Endothelial cell of umbilical vein (primary cell): ENCODE measurements at regions not wholly inside any gene's neighbourhood (a gene's known extent, or its start where the extent isn't known, plus 50 kb on each side); places are given as distances from the start of the nearest gene placed in this dataset.

Experiments
- BruUV-seq: library from RNA; stranded (reverse); fragments of 400-500 nt; replicated peaks from 2 replicates; lab custom pipeline; 2021; lab: Mats Ljungman, UMichigan
- CTCF ChIA-PET: fragments of 300-600, 350-600 bp; sonication (Branson Sonifier 250); formaldehyde crosslinking; loops from one replicate; lab custom pipeline; 2021; ENCODE audit warnings: antibody characterized with exemption, inconsistent platforms; lab: Charles Lee
- POLR2A ChIA-PET: fragments of 300-600, 350-600 bp; sonication (Branson Sonifier 250); formaldehyde crosslinking; loops from one replicate; lab custom pipeline; 2021; ENCODE audit warnings: antibody characterized with exemption, inconsistent platforms; lab: Charles Lee
- DNase-seq: peaks from one replicate; pipeline ENCODE4 v3.0.0-alpha.2; 2011; ENCODE audit warnings: low read depth, low spot score
- FAIRE-seq: peaks from 2 replicates; lab custom pipeline; 2011; peaks lifted over from hg19 to GRCh38; lab: Jason Lieb, UNC
- H2AFZ ChIP-seq: 2 replicates; pipeline ENCODE4 v1.6.0; 2012; ENCODE audit warnings: low read depth, low read length, control low read depth, inconsistent platforms
- H3K27ac ChIP-seq: 2 replicates; pipeline ENCODE4 v1.5.1; 2011; ENCODE audit warnings: low read depth, mild to moderate bottlenecking, control low read depth, low read length, moderate library complexity; ENCODE audit not compliant: insufficient read depth
- H3K27me3 ChIP-seq, 2 experiments: 2 replicates each; pipeline versions ENCODE4 v1.6.0 to v1.6.1; 2011; ENCODE audit warnings: low read length in 2 of 2, mixed read lengths in 1 of 2; ENCODE audit not compliant: control insufficient read depth in 2 of 2, insufficient read depth in 2 of 2
- H3K36me3 ChIP-seq, 2 experiments: 2 replicates in 1 of 2; 3 replicates in 1 of 2; pipeline ENCODE4 v1.5.1; 2011; ENCODE audit warnings: low read length in 2 of 2, mild to moderate bottlenecking in 1 of 2, moderate library complexity in 1 of 2; ENCODE audit not compliant: control insufficient read depth in 2 of 2, insufficient read depth in 2 of 2; ENCODE audit errors: extremely low read depth in 1 of 2
- H3K4me1 ChIP-seq: 3 replicates; pipeline ENCODE4 v1.5.1; 2011; ENCODE audit warnings: mild to moderate bottlenecking, low read length; ENCODE audit not compliant: control insufficient read depth, insufficient read depth; ENCODE audit errors: extremely low read depth
- H3K4me2 ChIP-seq: 2 replicates; pipeline ENCODE4 v1.6.1; 2011; ENCODE audit warnings: low read length, control low read depth, mixed read lengths; ENCODE audit not compliant: insufficient read depth
- H3K4me3 ChIP-seq, 3 experiments: fragments of 200-600 bp in 1 of 3; sonication (generic), shearing (Covaris generic) in 1 of 3; replicated peaks in 1 of 3; 2 replicates each; pipeline ENCODE4 v1.5.1; 2011 to 2016; ENCODE audit warnings: control low read depth in 3 of 3, low read length in 3 of 3, mild to moderate bottlenecking in 2 of 3, inconsistent platforms in 1 of 3, low read depth in 1 of 3, moderate library complexity in 1 of 3; ENCODE audit not compliant: insufficient read depth in 1 of 3
- H3K79me2 ChIP-seq: 2 replicates; pipeline ENCODE4 v1.6.0; 2012; ENCODE audit warnings: low read length, inconsistent platforms; ENCODE audit not compliant: control insufficient read depth, insufficient read depth
- H3K9ac ChIP-seq: replicated peaks from 2 replicates; pipeline ENCODE3; 2011; ENCODE audit warnings: low read length, control low read depth; ENCODE audit not compliant: insufficient read depth; ENCODE audit errors: extremely low read depth
- H3K9me1 ChIP-seq: replicated peaks from 3 replicates; pipeline ENCODE4 v1.6.0; 2011; ENCODE audit warnings: mild to moderate bottlenecking, low read length; ENCODE audit not compliant: control insufficient read depth, insufficient read depth; ENCODE audit errors: extremely low read depth
- H3K9me3 ChIP-seq: replicated peaks from 2 replicates; pipeline ENCODE4 v1.5.1; 2012; ENCODE audit warnings: low read length, inconsistent platforms; ENCODE audit not compliant: control insufficient read depth, insufficient read depth
- H4K20me1 ChIP-seq: replicated peaks from 2 replicates; pipeline ENCODE3; 2011; ENCODE audit warnings: mild to moderate bottlenecking, low read length; ENCODE audit not compliant: control insufficient read depth, insufficient read depth; ENCODE audit errors: extremely low read depth
- CTCF ChIP-seq, 2 donors: IDR thresholded peaks; 1 replicate in 1 of 2; 2 replicates in 1 of 2; pipeline ENCODE4 v1.5.1; 2011; ENCODE audit warnings: low read length in 2 of 2, mild to moderate bottlenecking in 2 of 2, moderate library complexity in 2 of 2, control low read depth in 1 of 2, inconsistent platforms in 1 of 2, low read depth in 1 of 2; ENCODE audit not compliant: insufficient read depth in 1 of 2; ENCODE audit errors: extremely low read depth in 1 of 2
- EZH2 ChIP-seq: IDR thresholded peaks from 2 replicates; pipeline ENCODE4 v1.6.1; 2012; ENCODE audit warnings: borderline replicate concordance, low read depth, mild to moderate bottlenecking, moderate library complexity, low read length, inconsistent platforms; ENCODE audit not compliant: severe bottlenecking
- FOS ChIP-seq: IDR thresholded peaks from 2 replicates; pipeline ENCODE4 v1.6.1; 2011; ENCODE audit warnings: mild to moderate bottlenecking, low read length, moderate library complexity, borderline replicate concordance; ENCODE audit not compliant: insufficient read depth
- GATA2 ChIP-seq: IDR thresholded peaks from 2 replicates; pipeline ENCODE4 v1.7.0; 2011; ENCODE audit warnings: low read depth, mild to moderate bottlenecking, moderate library complexity, mixed read lengths, low read length; ENCODE audit not compliant: insufficient read length, insufficient read depth
- JUN ChIP-seq: IDR thresholded peaks from 2 replicates; pipeline ENCODE4 v1.6.1; 2011; ENCODE audit warnings: borderline replicate concordance, low read depth; ENCODE audit not compliant: insufficient read length, insufficient read depth
- MAX ChIP-seq: IDR thresholded peaks from 2 replicates; pipeline ENCODE4 v1.6.1; 2011; ENCODE audit not compliant: insufficient read depth, insufficient read length
- MYC ChIP-seq: IDR thresholded peaks from one replicate; pipeline ENCODE4 v1.6.1; 2011; ENCODE audit warnings: mild to moderate bottlenecking, low read depth, low read length
- POLR2A ChIP-seq: IDR thresholded peaks from 2 replicates; pipeline ENCODE4 v1.6.1; 2012; ENCODE audit warnings: low read depth, mild to moderate bottlenecking, control low read depth, low read length
- POLR2AphosphoS5 ChIP-seq: IDR thresholded peaks from 2 replicates; pipeline ENCODE4 v1.6.1; 2012; ENCODE audit warnings: low read depth, mild to moderate bottlenecking, control low read depth, low read length, moderate library complexity; ENCODE audit not compliant: insufficient read depth
- dilution Hi-C: fragments of 300-500 bp; cut with MboI; formaldehyde crosslinking; loops from one replicate; pipeline ENCODE4 v1.15.0; 2019; ENCODE audit warnings: low sequenced_read_pairs; ENCODE audit not compliant: extremely low pct_ligation_motif_present
- intact Hi-C: fragments of 100-400 bp; cut with micrococcal nuclease; formaldehyde crosslinking; loops from one replicate; pipeline ENCODE4 v1.10.0; 2022

- no peak for TF ChIP-seq CTCF (IDR thresholded peaks at IDR 0.05; ENCODE audit: extremely low read depth in 1 of 2, insufficient read depth in 1 of 2, low read depth in 1 of 2, low read length in 2 of 2)
- TF ChIP-seq POLR2A = no peak
- dilution Hi-C loops = no loop called here
- H4K20me1 ChIP-seq = no peaks in the 10 kb centered on the region
- DNase-seq = no peak
- H3K4me3 ChIP-seq = no peak overlapping the region
- no peaks in the 10 kb centered on the region for H3K36me3 ChIP-seq
- peaks cover 4 to 10% of the 10 kb centered on the region in 2 experiments for H3K27me3 ChIP-seq
- CTCF ChIA-PET = no interaction called here
- H3K9me1 ChIP-seq = no peaks in the 10 kb centered on the region
- no peak for FAIRE-seq
- H3K9ac ChIP-seq = no peak overlapping the region
- no peaks in the 10 kb centered on the region for H3K9me3 ChIP-seq
- no peak overlapping the region for H3K27ac ChIP-seq
- no TSS peak for BruUV-seq
- H3K4me2 ChIP-seq = no peak overlapping the region
- intact Hi-C loops = no loop called here
- H2AFZ ChIP-seq = no peak overlapping the region
- H3K79me2 ChIP-seq = no peaks in the 10 kb centered on the region
- H3K4me1 ChIP-seq = no peaks in the 10 kb centered on the region
- POLR2A ChIA-PET = no interaction called here
These were observed 66.6 kb downstream of the LACC1 start for GRCh38 chr13:43946281-43946680.

GRCh38 chr13:43947897-43948458 is 68.3 kb downstream of the LACC1 start:
- Histone ChIP-seq H3K4me3 (no peak overlapping the region), H3K4me2 (no peak overlapping the region), H3K9me1 (no peaks in the 10 kb centered on the region), H3K36me3 (no peaks in the 10 kb centered on the region), H3K79me2 (no peaks in the 10 kb centered on the region), H4K20me1 (no peaks in the 10 kb centered on the region), H3K9ac (no peak overlapping the region), H3K9me3 (no peaks in the 10 kb centered on the region), H3K27me3 (peaks cover 2 to 3% of the 10 kb centered on the region in 2 experiments), H3K4me1 (no peaks in the 10 kb centered on the region), H3K27ac (no peak overlapping the region), H2AFZ (no peak overlapping the region)
- no peak for TF ChIP-seq MYC
- TF ChIP-seq MAX = no peak
- no peak for TF ChIP-seq JUN
- no peak for TF ChIP-seq EZH2
- TF ChIP-seq POLR2AphosphoS5 = no peak
- no peak for TF ChIP-seq FOS
- no peak for TF ChIP-seq POLR2A
- TF ChIP-seq CTCF (IDR thresholded peaks at IDR 0.05; ENCODE audit: extremely low read depth in 1 of 2, insufficient read depth in 1 of 2, low read depth in 1 of 2, low read length in 2 of 2) = no peak
- no peak for TF ChIP-seq GATA2
- ChIA-PET POLR2A (no interaction called here), CTCF (interaction anchor here (1.6 kb wide), 1 partner anchor 11 kb away, joined by 3 read pairs; no protein-coding TSS in a partner anchor)
- intact Hi-C loops = no loop called here
- dilution Hi-C loops = no loop called here
- no peak for DNase-seq
- no TSS peak for BruUV-seq
- no peak for FAIRE-seq
